ENCODE measurements at regions not wholly inside any gene's neighbourhood (a gene's known extent, or its start where the extent isn't known, plus 50 kb on each side); places are given as distances from the start of the nearest gene placed in this dataset.

DNA sequence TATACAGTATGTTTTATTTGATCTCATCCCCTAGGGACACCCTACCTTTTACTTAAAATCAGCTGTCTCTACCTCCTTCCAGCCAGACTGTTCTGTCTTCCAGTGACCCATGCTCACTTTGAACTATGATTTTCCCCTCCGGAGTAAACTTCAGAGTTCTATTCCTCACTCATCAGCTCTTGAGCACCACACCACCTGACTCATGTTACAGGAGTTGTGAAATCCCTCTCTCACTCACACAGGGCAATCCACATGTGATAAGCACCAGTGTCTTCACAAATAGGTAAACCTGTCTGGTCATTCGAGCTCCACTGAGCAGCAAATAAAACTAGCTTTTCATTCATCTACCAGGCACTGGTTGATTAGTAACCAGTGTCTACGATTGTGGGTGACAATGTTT, 177.3 kb upstream of the BMP4 start:
- Mint-ChIP-seq H3K4me3 (no peak overlapping the region), H3K27ac (no peak overlapping the region), H3K27me3 (no peaks in the 10 kb centered on the region), H3K4me1 (no peaks in the 10 kb centered on the region), H3K36me3 (no peaks in the 10 kb centered on the region), H3K9me3 (no peaks in the 10 kb centered on the region)

DNA sequence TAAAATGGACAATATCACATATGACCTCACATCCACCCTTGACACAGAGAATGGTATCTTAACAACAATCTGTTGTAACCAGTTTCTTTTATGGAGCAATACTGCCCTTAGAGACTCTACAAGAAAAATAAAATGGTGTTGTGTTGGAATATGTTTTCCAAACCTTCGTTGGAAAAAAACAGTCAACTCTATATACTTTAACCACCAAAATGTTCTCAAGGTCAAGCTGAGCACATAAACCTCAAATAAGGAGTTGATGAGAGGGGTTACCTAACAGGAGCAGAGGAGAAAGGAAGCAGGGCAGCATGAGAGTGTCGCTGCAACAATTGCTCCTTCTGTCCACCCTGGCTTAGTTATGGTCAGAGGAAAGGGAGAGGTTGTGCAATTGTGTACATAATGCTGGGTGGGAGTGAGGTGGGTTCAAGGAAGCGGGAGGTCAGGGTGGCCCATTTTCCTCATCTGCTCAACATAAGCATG, 179.2 kb upstream of the BMP4 start:
- Mint-ChIP-seq H3K27ac (no peak overlapping the region), H3K4me1 (no peaks in the 10 kb centered on the region), H3K36me3 (no peaks in the 10 kb centered on the region), H3K27me3 (peaks cover 3% of the 10 kb centered on the region), H3K9me3 (no peaks in the 10 kb centered on the region), H3K4me3 (no peak overlapping the region)

DNA sequence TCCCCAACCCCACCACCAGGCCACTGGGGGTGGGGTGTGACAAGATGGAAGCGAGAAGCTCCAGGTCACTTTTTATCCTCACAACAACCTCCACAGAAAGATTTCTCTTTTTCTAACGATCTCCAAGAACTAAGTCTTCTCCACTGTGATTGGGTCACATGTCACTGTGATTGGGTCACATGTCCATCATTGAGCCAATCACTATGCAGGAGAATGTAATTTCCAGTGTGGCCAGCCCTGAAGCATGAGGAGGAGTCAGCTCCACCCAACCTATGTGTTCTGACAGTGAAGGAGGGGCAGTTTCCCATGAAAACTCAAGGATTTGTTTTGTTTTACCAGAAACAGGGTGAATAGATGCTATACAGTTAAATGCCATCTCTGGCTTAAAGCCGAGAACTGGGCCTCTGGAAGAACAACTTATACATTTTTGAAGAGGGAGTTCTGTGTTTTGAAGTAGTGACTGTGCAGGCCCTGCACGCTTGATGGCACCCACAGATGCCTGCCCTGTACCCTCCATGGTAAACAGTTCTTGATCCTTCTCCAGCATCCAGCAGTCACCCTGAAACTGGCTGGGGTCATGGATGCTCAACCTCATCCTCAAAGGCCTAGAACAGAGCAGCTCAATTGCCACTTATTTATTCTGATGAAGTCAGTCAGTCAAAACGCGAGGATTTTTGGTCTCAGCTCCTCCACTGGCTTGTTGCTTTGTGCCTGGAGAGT, 180.4 kb upstream of the BMP4 start:
- H3K9me3 Mint-ChIP-seq: no peaks in the 10 kb centered on the region
- H3K27me3 Mint-ChIP-seq: peaks cover 4% of the 10 kb centered on the region
- no peaks in the 10 kb centered on the region for H3K36me3 Mint-ChIP-seq
- no peak overlapping the region for H3K27ac Mint-ChIP-seq
- no peaks in the 10 kb centered on the region for H3K4me1 Mint-ChIP-seq
- H3K4me3 Mint-ChIP-seq: no peak overlapping the region

DNA sequence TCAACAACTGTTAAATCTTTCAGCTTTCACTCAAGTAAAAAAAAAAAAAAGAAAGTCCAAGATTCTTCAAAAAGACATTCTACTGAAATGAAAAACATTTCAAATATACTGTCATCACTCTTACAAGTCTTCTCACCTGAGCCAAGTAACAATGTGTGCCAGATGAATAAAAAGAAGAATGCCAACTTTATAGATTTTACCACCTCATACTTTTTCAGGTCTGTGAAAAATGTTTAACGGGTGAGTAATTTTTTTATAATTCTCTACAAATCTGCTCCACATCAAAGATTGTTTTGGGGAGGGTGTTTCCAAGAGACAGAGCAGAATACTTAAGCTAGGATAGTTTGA, 181.0 kb upstream of the BMP4 start:
- Mint-ChIP-seq H3K36me3 (no peaks in the 10 kb centered on the region), H3K9me3 (no peaks in the 10 kb centered on the region), H3K4me3 (no peak overlapping the region), H3K4me1 (no peaks in the 10 kb centered on the region), H3K27ac (no peak overlapping the region), H3K27me3 (peaks cover 4% of the 10 kb centered on the region)

DNA sequence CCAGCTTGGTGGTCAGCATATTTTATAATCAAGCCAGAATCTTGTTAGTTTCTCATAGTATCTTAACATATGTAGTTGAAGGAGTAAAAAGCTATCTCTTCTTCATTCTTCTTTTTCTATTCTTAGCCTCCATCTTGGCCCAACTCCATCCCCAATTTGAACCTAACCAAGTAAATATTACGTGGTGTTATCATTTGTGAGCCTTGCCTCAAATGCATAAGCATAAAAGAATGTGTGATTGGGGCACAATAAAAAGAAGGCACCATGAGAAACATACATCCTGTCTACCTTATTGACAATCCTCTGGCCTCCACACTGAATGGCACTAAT, 181.4 kb upstream of the BMP4 start:
- no peaks in the 10 kb centered on the region for H3K4me1 Mint-ChIP-seq
- no peak overlapping the region for H3K4me3 Mint-ChIP-seq
- H3K36me3 Mint-ChIP-seq: no peaks in the 10 kb centered on the region
- H3K27me3 Mint-ChIP-seq: peaks cover 4% of the 10 kb centered on the region
- no peak overlapping the region for H3K27ac Mint-ChIP-seq
- H3K9me3 Mint-ChIP-seq: no peaks in the 10 kb centered on the region

DNA sequence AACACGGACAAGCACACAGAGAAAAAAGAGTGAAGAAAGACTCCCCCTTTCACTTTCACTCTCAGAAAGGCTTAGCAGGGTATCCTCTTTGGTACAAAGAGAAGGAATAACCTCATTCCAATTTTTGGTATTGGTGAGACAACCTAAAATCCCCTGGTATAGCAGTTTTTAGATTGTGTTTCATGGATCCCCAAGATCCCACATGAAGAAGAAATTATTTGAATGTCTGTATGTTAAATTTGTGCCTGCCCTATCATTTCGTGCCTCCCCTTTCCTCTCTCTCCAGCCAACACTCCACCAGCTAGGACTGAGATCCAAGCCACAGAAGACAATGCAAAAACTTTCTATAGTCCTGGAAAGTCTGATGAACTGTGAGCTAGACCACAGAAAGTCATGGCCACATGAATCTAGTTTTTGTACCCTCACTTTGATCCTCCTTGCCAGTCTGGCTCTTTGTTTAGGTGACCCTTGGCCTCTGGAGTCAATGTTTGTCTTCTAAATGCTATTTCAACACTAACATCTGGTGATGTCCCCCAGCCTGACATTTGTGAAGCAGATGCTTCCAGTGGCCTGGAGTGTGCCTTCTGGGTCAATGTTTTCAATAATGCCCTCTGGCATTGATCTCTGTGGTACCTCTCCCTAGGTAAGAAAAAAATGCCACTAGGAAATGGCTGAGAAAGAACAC, 181.9 kb upstream of the BMP4 start:
- Mint-ChIP-seq H3K27me3 (peaks cover 4% of the 10 kb centered on the region), H3K9me3 (no peaks in the 10 kb centered on the region), H3K4me1 (no peaks in the 10 kb centered on the region), H3K27ac (no peak overlapping the region), H3K36me3 (no peaks in the 10 kb centered on the region), H3K4me3 (no peak overlapping the region)

DNA sequence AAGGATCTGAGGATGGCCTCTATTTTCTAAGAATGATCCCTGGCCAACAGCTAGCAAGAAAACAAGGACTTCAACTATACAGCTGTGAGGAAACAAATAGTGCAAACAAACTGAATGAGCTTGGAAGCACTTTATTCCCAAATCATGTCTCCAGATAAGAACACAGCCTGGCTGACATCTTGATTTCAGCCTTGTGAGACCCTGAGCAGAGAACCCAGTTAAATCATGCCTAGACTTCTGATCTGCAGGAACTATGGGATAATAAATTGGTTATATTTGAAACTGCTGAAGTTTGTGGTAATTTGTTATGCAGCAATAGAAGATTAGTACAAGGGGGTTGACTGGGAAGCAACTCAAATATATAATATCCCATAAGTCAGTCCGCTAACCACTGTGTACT, 183.9 kb upstream of the BMP4 start:
- Mint-ChIP-seq H3K27me3 (peaks cover 4% of the 10 kb centered on the region), H3K36me3 (no peaks in the 10 kb centered on the region), H3K9me3 (no peaks in the 10 kb centered on the region), H3K4me3 (no peak overlapping the region), H3K4me1 (no peaks in the 10 kb centered on the region), H3K27ac (no peak overlapping the region)

DNA sequence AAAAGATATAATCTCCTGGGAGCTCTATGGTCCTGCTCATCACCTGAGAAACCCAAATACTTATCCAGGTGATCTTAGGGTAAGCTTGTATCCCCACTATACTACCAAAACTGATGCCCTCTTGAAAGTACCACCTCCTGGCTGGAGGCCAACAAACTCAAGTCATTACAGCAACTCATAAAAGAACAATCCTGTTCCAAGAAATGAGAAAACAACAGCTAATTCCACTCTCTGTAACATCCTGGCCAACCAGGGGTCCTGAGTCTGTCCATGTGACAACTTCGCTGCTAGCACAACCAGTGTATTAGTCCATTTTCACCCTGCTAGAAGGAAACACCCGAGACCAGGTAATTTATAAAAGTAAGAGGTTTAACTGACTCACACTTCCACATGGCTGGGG, 190.0 kb upstream of the BMP4 start:
- no peak overlapping the region for H3K27ac Mint-ChIP-seq
- peaks cover 14% of the 10 kb centered on the region for H3K9me3 Mint-ChIP-seq
- no peaks in the 10 kb centered on the region for H3K4me1 Mint-ChIP-seq
- H3K4me3 Mint-ChIP-seq: no peak overlapping the region
- H3K36me3 Mint-ChIP-seq: peaks cover 2% of the 10 kb centered on the region
- peaks cover 1% of the 10 kb centered on the region for H3K27me3 Mint-ChIP-seq

DNA sequence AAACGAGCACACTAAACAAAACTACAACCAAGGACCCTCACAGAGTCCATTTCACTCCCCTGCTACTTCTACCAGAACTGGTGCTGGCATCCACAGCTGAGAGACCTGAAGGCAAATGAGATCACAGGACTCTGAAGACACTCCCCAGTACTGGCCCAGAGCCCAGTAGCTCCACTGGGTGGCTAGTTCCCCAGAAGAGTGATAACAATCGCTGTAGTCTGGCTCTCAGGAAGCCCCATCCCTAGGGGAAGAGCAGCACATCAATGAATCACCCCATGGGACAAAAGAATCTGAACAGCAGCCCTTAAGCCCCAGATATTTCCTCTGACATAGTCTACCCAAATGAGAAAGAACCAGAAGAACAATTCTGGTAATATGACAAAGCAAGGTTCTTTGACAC, 190.7 kb upstream of the BMP4 start:
- no peaks in the 10 kb centered on the region for H3K4me1 Mint-ChIP-seq

DNA sequence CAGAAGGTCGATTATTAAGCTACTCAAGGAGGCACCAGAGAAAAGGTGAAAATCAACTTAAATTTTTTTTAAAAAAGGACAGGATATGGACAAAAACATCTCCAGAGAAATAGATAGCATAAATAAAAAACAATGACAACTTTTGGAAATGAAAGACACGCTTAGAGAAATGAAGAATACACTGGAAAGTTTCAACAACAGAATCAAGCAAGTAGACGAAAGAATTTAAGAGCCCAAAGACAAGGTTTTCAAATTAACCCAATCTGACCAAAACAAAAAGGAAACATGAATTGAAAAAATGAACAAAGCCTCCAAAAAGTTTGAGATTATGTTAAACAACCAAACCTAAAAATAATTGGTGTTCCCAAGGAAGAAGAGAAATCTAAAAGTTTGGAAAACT, 191.1 kb upstream of the BMP4 start:
- H3K4me3 Mint-ChIP-seq: no peak overlapping the region
- H3K27me3 Mint-ChIP-seq: no peaks in the 10 kb centered on the region
- no peak overlapping the region for H3K27ac Mint-ChIP-seq
- H3K4me1 Mint-ChIP-seq: no peaks in the 10 kb centered on the region
- peaks cover 14% of the 10 kb centered on the region for H3K9me3 Mint-ChIP-seq
- H3K36me3 Mint-ChIP-seq: peaks cover 2% of the 10 kb centered on the region

More for the DNA sequence above, 190.7 kb upstream of the BMP4 start:
- Mint-ChIP-seq H3K27ac (no peak overlapping the region), H3K4me3 (no peak overlapping the region), H3K9me3 (peaks cover 14% of the 10 kb centered on the region), H3K27me3 (no peaks in the 10 kb centered on the region), H3K36me3 (peaks cover 2% of the 10 kb centered on the region)

DNA sequence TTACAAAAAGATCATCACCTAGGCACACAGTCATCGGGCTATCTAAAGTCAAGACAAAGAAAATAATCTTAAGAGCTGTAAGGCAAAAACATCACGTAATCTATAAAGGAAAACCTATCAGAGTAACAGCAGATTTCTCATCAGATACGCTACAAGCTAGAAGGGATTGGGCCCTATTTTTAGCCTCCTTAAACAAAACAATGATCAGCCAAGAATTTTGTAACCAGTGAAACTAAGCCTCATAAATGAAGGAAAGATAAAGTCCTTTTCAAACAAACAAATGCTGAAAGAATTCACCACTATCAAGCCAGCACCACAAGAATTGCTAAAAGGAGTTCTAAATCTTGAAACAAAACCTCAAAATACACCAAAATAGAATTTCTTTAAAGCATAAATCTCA, 191.6 kb upstream of the BMP4 start:
- no peaks in the 10 kb centered on the region for H3K4me1 Mint-ChIP-seq
- no peak overlapping the region for H3K27ac Mint-ChIP-seq
- peaks cover 14% of the 10 kb centered on the region for H3K9me3 Mint-ChIP-seq
- H3K4me3 Mint-ChIP-seq: no peak overlapping the region
- peaks cover 2% of the 10 kb centered on the region for H3K36me3 Mint-ChIP-seq
- no peaks in the 10 kb centered on the region for H3K27me3 Mint-ChIP-seq

DNA sequence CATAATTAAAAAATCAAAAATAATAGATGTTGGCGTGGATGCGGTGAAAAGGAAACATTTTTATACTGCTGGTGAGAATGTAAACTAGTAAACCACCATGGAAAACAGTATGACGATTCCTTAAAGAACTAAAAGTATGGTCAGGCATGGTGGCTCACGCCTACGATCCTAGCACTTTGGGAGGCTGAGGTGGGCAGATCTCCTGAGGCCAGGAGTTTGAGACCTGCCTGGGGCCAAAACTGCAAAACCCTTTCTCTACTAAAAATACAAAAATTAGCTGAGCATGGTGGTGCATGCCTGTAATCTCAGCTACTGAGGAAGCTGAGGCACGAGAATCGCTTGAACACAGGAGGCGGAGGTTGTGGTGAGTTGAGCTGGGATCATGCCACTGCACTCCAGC, 195.7 kb upstream of the BMP4 start:
- H3K9me3 Mint-ChIP-seq: peaks cover 14% of the 10 kb centered on the region
- peaks cover 2% of the 10 kb centered on the region for H3K36me3 Mint-ChIP-seq
- H3K27me3 Mint-ChIP-seq: no peaks in the 10 kb centered on the region
- H3K4me3 Mint-ChIP-seq: no peak overlapping the region
- H3K27ac Mint-ChIP-seq: no peak overlapping the region
- no peaks in the 10 kb centered on the region for H3K4me1 Mint-ChIP-seq

DNA sequence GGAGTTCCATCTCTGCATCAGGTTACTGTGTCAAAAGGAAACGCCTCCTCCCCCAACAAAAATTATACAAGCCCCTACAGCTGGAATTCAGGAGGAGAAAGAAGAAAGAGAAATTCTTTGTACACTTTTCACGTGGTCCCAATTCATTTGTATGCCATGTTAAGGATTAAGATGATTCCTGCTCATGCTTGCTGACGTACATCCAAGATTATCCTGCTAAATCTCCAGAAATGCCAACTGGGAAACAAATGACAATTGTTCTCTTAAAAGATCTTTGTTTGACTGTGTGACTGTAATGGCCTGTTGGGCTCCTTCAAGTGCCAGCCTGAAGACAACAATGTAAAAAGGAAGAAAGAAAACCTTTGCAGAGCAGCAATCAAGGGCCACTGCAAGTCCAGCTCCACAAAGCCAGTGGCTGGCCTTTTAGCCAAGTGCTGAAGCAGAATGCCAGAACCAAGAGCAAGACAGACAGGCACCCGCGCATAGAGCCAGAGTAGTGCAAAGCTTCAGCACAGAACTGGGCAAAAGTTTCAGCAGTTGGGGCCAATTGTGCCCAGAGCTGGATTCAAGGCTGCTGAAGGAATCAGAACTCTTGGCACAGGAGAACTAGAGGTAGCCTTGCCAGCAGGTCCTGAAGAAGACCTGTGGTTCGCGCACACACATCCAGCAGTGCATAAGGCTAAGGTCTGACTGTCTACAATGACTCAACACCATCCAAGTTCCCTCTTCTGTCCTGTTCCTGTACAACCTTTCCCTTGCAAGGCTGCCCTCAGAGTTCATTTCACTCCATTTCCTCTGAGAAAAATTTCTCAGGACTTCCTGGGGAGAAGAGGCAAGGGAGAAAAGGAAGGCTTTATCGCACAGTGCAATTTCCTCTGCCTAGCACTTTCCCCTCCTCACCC, 209.7 kb upstream of the BMP4 start:
- H3K36me3 Mint-ChIP-seq: no peaks in the 10 kb centered on the region
- no peak overlapping the region for H3K4me3 Mint-ChIP-seq
- H3K27ac Mint-ChIP-seq: no peak overlapping the region
- H3K4me1 Mint-ChIP-seq: no peaks in the 10 kb centered on the region
- peaks cover 30% of the 10 kb centered on the region for H3K27me3 Mint-ChIP-seq
- H3K9me3 Mint-ChIP-seq: no peaks in the 10 kb centered on the region

DNA sequence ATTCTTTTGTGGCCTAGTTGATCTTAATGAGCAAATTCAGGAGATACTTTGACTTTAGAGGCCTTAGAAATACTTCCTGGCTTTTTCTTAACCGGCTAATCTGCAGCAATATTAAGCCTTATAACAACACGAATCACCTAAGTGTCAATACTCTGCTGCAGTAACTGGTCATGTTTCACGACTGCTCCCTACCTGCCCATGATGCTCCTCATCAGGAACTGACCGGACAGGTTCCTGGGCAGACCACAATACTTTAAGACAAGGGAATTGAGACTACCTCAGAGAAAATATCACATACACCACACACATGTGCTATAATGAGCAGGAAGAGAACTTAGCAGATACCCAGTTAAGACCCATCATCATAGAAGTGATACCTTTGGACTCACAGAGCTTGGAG, 211.9 kb upstream of the BMP4 start:
- no peaks in the 10 kb centered on the region for H3K36me3 Mint-ChIP-seq
- H3K9me3 Mint-ChIP-seq: no peaks in the 10 kb centered on the region
- H3K4me1 Mint-ChIP-seq: no peaks in the 10 kb centered on the region
- no peak overlapping the region for H3K27ac Mint-ChIP-seq
- no peak overlapping the region for H3K4me3 Mint-ChIP-seq
- H3K27me3 Mint-ChIP-seq: peaks cover 21% of the 10 kb centered on the region

DNA sequence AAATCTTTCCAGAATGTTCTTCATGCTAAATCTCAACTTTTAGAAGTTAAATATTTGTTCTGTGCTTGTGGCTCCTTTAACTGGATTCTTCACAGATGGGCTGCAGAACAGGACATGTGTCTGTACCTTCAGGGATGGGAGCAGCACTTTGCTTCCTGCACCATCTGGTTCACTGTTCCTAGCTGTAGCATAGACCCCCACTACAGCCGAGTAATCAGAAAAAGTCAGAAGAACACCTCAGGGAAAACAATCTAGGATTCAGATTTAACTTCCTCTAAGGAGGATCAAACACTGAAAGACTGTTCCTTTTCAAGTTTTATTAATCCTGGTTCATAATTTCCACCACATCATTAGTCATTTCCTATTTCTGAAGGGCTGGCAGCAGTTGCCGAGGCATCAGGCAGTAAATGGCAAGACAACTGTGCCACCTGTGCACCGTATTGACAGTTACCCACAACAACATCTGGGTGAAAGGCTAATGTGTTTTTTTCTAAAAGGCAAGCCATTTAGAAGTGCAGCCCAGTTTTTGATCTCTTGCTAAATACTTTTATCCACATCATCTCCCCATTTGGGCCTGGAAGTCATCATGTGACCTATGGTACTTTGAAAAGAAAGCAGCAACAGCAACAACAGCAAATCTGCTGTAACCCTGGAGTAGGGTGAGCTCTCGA, 212.8 kb upstream of the BMP4 start:
- Mint-ChIP-seq H3K9me3 (no peaks in the 10 kb centered on the region), H3K4me1 (no peaks in the 10 kb centered on the region), H3K27me3 (peaks cover 17% of the 10 kb centered on the region), H3K4me3 (no peak overlapping the region), H3K36me3 (no peaks in the 10 kb centered on the region), H3K27ac (peak overlapping the region; percentile 1)

Measured in activated naive CD4-positive, alpha-beta T cell treated with anti-CD3 and anti-CD28 coated beads, Interleukin-2, amount 50 U/mL, for 24 hours (primary cell).